Keratinocyte (primary cell): ENCODE measurements at regions not wholly inside any gene's neighbourhood (a gene's known extent, or its start where the extent isn't known, plus 50 kb on each side); places are given as distances from the start of the nearest gene placed in this dataset.

Experiments used
- DNase-seq: peaks from one replicate; pipeline ENCODE4 v3.0.0-alpha.2; 2011; ENCODE audit warnings: low read depth, missing footprints, low spot score
- FAIRE-seq: peaks from 2 replicates; lab custom pipeline; 2011; peaks lifted over from hg19 to GRCh38; lab: Jason Lieb, UNC
- H2AFZ ChIP-seq: 2 replicates; pipeline ENCODE4 v1.6.0; 2012; ENCODE audit warnings: low read length, control low read depth, inconsistent platforms; ENCODE audit not compliant: control insufficient read depth
- H3K27ac ChIP-seq: 2 replicates; pipeline ENCODE4 v1.5.1; 2011; ENCODE audit warnings: low read length; ENCODE audit not compliant: control insufficient read depth, insufficient read depth
- H3K27me3 ChIP-seq: 3 replicates; pipeline ENCODE4 v1.6.0; 2011; ENCODE audit warnings: low read length; ENCODE audit not compliant: control insufficient read depth, insufficient read depth; ENCODE audit errors: extremely low read depth
- H3K36me3 ChIP-seq, 2 experiments: 2 replicates in 1 of 2; 3 replicates in 1 of 2; pipeline ENCODE4 v1.5.1; 2011; ENCODE audit warnings: low read length in 2 of 2, mild to moderate bottlenecking in 1 of 2; ENCODE audit not compliant: control insufficient read depth in 2 of 2, insufficient read depth in 2 of 2; ENCODE audit errors: extremely low read depth in 1 of 2
- H3K4me1 ChIP-seq: 3 replicates; pipeline ENCODE4 v1.5.1; 2011; ENCODE audit warnings: low read length; ENCODE audit not compliant: control insufficient read depth, insufficient read depth; ENCODE audit errors: extremely low read depth
- H3K4me2 ChIP-seq: 3 replicates; pipeline ENCODE4 v1.6.0; 2011; ENCODE audit warnings: low read depth, low read length; ENCODE audit not compliant: control insufficient read depth, insufficient read depth; ENCODE audit errors: extremely low read depth
- H3K4me3 ChIP-seq, 3 experiments: fragments of 200-600 bp in 1 of 3; sonication (generic) in 1 of 3; 2 replicates in 2 of 3; 3 replicates in 1 of 3; pipeline ENCODE4 v1.5.1; 2011 to 2016; ENCODE audit warnings: low read length in 3 of 3, mild to moderate bottlenecking in 3 of 3, control low read depth in 2 of 3, inconsistent platforms in 1 of 3, low read depth in 1 of 3, mixed read lengths in 1 of 3, mixed run types in 1 of 3, moderate library complexity in 1 of 3; ENCODE audit not compliant: control insufficient read depth in 2 of 3, insufficient read depth in 2 of 3; ENCODE audit errors: extremely low read depth in 1 of 3
- H3K79me2 ChIP-seq: 2 replicates; pipeline ENCODE4 v1.6.0; 2012; ENCODE audit warnings: low read length; ENCODE audit not compliant: control insufficient read depth, insufficient read depth
- H3K9ac ChIP-seq: 3 replicates; pipeline ENCODE4 v1.6.0; 2011; ENCODE audit warnings: low read length; ENCODE audit not compliant: control insufficient read depth, insufficient read depth; ENCODE audit errors: extremely low read depth
- H3K9me1 ChIP-seq: 3 replicates; pipeline ENCODE4 v1.6.0; 2011; ENCODE audit warnings: low read length; ENCODE audit not compliant: control insufficient read depth, insufficient read depth; ENCODE audit errors: extremely low read depth
- H3K9me3 ChIP-seq: 2 replicates; pipeline ENCODE4 v1.5.1; 2012; ENCODE audit warnings: low read depth, low read length; ENCODE audit not compliant: control insufficient read depth
- H4K20me1 ChIP-seq: 3 replicates; pipeline ENCODE4 v1.6.0; 2011; ENCODE audit warnings: low read length; ENCODE audit not compliant: control insufficient read depth, insufficient read depth; ENCODE audit errors: extremely low read depth
- EZH2 ChIP-seq: IDR thresholded peaks from one replicate; pipeline ENCODE4 v1.6.1; 2012; ENCODE audit warnings: inconsistent platforms, mild to moderate bottlenecking, low read length, moderate library complexity
- dilution Hi-C: fragments of 300-500 bp; cut with MboI; formaldehyde crosslinking; loops from one replicate; pipeline ENCODE4 v1.7.0; 2020; ENCODE audit warnings: low sequenced_read_pairs; ENCODE audit not compliant: extremely low pct_ligation_motif_present
- TF ChIP-seq, protein P1 (sequence below), 3 experiments: IDR thresholded peaks in 1 of 3; conservative IDR thresholded peaks in 1 of 3; optimal IDR thresholded peaks in 1 of 3; 2 replicates in 2 of 3; 3 replicates in 1 of 3; pipeline versions ENCODE3 to v1.5.1; 2011; ENCODE audit warnings: low read length in 3 of 3, mild to moderate bottlenecking in 3 of 3, moderate library complexity in 2 of 3, control low read depth in 1 of 3, inconsistent platforms in 1 of 3; ENCODE audit not compliant: insufficient read depth in 2 of 3; ENCODE audit errors: extremely low read depth in 1 of 3

DNA sequence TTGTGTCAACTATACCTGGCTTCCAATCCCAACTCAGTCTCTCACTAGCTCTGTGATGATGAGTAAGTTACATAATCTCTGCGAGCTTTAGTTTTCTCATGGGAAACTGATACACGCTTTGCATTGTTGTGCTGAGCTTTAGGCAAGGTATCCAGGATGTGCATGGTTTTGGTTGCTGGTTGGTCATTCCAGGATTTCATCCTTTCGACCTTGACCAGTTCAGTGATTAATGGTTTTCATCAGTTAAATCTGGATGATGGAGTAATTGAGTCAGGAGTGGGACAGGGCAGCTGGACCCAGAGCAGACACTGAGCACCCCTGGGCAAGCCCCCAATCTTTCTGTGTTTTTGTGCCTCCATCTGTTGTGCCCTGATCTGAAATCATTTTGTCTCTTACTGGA is 417.3 kb upstream of the CADM1 start:
- Histone ChIP-seq H3K27ac (no peak overlapping the region), H4K20me1 (no peaks in the 10 kb centered on the region), H3K9ac (no peak overlapping the region), H3K79me2 (no peaks in the 10 kb centered on the region), H3K4me2 (no peak overlapping the region), H3K9me3 (no peaks in the 10 kb centered on the region), H3K4me3 (no peak overlapping the region), H3K27me3 (no peaks in the 10 kb centered on the region), H3K4me1 (no peaks in the 10 kb centered on the region), H3K36me3 (no peaks in the 10 kb centered on the region), H3K9me1 (no peaks in the 10 kb centered on the region), H2AFZ (no peak overlapping the region)
- no peak for TF ChIP-seq EZH2
- TF ChIP-seq, protein P1, sequence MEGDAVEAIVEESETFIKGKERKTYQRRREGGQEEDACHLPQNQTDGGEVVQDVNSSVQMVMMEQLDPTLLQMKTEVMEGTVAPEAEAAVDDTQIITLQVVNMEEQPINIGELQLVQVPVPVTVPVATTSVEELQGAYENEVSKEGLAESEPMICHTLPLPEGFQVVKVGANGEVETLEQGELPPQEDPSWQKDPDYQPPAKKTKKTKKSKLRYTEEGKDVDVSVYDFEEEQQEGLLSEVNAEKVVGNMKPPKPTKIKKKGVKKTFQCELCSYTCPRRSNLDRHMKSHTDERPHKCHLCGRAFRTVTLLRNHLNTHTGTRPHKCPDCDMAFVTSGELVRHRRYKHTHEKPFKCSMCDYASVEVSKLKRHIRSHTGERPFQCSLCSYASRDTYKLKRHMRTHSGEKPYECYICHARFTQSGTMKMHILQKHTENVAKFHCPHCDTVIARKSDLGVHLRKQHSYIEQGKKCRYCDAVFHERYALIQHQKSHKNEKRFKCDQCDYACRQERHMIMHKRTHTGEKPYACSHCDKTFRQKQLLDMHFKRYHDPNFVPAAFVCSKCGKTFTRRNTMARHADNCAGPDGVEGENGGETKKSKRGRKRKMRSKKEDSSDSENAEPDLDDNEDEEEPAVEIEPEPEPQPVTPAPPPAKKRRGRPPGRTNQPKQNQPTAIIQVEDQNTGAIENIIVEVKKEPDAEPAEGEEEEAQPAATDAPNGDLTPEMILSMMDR (optimal IDR thresholded peaks at IDR 0.05 in 1 of 3, IDR thresholded peaks at IDR 0.05 in 1 of 3, conservative IDR thresholded peaks at IDR 0.05 in 1 of 3; ENCODE audit: extremely low read depth in 1 of 3, insufficient read depth in 2 of 3, low read length in 3 of 3): no peak
- no peak for FAIRE-seq
- dilution Hi-C loops: no loop called here
- DNase-seq: no peak

DNA sequence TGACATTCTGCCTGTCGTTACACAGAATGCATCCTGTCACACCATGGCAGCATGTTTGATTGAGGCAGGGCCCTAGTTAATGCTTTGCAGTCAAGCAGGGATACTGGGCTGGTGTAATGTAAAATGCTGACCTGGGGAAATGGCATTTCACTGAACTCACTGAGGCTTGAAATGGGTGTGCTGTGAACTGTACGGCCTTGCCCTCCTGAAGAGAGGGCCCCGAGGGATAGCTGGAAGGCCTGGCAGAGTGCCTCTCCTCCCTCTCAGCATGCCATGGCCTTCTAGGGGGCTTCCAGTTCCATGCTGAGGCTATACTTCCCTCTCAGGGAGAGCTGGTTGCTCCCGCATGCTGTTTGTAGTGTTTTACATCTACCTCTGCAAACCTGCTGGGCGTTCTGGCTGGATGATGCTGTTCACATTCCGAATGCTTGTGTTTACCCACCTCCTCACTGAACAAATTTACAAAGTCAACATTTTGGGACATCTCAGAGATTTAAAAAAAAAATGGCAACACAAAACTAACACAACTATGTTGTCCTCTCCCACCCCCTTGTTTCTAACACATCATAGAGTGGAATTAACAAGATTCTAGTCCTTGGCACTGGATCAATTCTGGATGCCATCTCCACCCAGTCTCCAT is 416.7 kb upstream of the CADM1 start:
- Histone ChIP-seq H3K4me2 (no peak overlapping the region), H3K9me1 (no peaks in the 10 kb centered on the region), H3K9me3 (no peaks in the 10 kb centered on the region), H3K79me2 (no peaks in the 10 kb centered on the region), H3K4me3 (no peak overlapping the region), H3K27me3 (no peaks in the 10 kb centered on the region), H2AFZ (no peak overlapping the region), H3K4me1 (no peaks in the 10 kb centered on the region), H3K9ac (no peak overlapping the region), H3K36me3 (no peaks in the 10 kb centered on the region), H3K27ac (no peak overlapping the region), H4K20me1 (no peaks in the 10 kb centered on the region)
- no peak for TF ChIP-seq EZH2
- TF ChIP-seq, protein P1 (optimal IDR thresholded peaks at IDR 0.05 in 1 of 3, IDR thresholded peaks at IDR 0.05 in 1 of 3, conservative IDR thresholded peaks at IDR 0.05 in 1 of 3; ENCODE audit: extremely low read depth in 1 of 3, insufficient read depth in 2 of 3, low read length in 3 of 3): no peak
- dilution Hi-C loops: no loop called here
- FAIRE-seq (no peak), DNase-seq (no peak)
